Fibroblast of pulmonary artery (primary cell): ENCODE measurements at regions not wholly inside any gene's neighbourhood (a gene's known extent, or its start where the extent isn't known, plus 50 kb on each side); places are given as distances from the start of the nearest gene placed in this dataset.
"Not testable (repeated sequence)": the region's sequence is repeated elsewhere in the genome, so short reads cannot be mapped to it uniquely, and the experiment has no call there.

Experiments used
- DNase-seq: peaks from one replicate; pipeline ENCODE4 v3.0.0-alpha.2; 2010; ENCODE audit warnings: low read depth
- H3K4me3 ChIP-seq: replicated peaks from 2 replicates; pipeline ENCODE4 v1.5.1; 2011; ENCODE audit warnings: low read depth, mild to moderate bottlenecking, control low read depth, low read length, moderate library complexity
- TF ChIP-seq, protein P1 (sequence below): IDR thresholded peaks from 2 replicates; pipeline ENCODE4 v1.5.1; 2011; ENCODE audit warnings: mild to moderate bottlenecking, control low read depth, low read length, inconsistent platforms; ENCODE audit errors: missing control alignments

DNA sequence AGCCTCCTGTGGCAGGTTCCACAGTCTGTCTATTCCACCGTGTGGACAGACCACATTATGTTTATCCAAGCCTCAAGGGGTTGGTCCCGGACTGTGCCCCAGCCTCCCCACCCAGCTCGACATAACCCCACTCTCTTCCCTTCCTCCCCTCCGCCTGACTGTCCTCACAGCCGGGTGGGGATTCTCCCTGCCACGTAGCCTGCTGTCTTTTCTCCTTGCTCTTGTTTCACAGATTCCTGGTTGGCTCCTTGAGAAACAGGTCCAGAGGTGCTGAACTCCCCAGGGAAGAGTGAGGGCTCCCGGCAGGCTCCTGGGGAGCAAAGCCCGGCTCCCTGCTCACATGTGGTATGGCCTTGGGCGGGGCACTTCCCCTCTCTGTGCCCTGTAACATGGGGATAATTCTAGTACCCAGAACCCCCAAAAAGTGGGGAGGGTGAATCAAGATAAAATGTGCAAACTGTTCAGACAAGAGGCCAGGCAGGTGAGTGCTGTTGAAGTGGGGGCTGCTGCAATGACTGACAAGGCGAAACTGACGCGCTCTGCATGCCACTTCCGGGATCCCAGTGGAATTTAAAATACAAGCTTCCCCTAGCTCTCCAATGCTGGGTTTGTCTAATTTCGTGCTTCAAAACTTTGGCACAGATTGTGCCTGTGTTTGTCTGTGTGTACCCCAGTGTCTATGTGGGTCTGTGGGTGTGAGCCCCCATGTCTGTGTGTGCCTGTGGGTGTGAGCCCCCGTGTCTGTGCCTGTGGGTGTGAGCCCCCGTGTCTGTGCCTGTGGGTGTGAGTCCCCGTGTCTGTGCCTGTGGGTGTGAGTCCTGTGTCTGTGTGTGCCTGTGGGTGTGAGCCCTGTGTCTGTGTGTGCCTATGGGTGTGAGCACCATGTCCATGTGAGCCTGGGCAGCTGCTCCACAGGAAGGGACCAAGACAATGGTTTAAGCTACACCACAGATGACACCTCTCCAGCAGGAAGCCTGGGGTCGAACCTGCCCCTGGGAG, 160.6 kb upstream of the IQSEC1 start:
- TF ChIP-seq, protein P1, sequence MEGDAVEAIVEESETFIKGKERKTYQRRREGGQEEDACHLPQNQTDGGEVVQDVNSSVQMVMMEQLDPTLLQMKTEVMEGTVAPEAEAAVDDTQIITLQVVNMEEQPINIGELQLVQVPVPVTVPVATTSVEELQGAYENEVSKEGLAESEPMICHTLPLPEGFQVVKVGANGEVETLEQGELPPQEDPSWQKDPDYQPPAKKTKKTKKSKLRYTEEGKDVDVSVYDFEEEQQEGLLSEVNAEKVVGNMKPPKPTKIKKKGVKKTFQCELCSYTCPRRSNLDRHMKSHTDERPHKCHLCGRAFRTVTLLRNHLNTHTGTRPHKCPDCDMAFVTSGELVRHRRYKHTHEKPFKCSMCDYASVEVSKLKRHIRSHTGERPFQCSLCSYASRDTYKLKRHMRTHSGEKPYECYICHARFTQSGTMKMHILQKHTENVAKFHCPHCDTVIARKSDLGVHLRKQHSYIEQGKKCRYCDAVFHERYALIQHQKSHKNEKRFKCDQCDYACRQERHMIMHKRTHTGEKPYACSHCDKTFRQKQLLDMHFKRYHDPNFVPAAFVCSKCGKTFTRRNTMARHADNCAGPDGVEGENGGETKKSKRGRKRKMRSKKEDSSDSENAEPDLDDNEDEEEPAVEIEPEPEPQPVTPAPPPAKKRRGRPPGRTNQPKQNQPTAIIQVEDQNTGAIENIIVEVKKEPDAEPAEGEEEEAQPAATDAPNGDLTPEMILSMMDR: no peak
- no peak for DNase-seq
- H3K4me3 ChIP-seq: no peak overlapping the region

DNA sequence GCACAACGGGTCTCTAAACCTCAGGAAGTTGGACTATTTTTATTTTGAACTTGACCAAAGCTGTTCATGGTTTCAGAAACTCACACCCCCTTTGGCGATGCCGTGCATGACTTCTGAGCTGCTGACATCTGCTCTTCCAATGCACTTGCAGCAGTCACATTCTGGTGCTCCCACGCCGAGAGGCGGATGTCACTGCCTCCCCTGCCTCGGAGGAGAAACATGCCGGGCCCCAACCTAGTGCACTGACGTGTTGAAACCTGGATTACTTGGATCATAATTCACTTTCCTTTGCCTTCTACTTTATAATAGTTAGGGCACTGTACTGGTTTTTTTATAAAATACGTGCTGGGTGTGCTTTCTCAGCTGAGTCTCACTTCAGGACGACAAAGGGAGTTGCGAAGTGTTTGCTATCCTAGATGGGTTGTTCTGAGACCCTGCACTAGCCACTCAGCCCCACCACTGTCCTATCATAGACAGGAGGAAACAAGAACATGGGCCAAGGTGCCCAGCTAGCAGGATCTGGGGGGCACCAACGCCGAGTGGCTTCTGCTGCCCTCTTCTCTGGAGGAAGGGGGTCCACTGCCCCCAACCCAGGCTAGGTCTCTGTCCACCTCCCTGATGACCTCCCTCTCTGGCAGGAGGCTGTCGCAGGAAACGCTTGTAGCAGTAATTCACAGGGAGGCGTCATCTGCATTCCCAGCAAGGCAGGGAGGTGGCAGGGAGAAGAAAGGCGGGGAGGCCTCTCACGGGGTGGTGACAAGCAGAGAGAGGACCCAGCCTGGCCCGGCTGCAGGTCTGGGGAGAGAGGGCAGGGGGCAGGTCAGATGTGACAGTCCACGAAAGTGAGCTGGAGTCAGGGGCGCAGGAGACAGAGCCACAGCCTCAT, 158.8 kb upstream of the IQSEC1 start:
- TF ChIP-seq, protein P1: no peak
- DNase-seq: no peak
- no peak overlapping the region for H3K4me3 ChIP-seq

DNA sequence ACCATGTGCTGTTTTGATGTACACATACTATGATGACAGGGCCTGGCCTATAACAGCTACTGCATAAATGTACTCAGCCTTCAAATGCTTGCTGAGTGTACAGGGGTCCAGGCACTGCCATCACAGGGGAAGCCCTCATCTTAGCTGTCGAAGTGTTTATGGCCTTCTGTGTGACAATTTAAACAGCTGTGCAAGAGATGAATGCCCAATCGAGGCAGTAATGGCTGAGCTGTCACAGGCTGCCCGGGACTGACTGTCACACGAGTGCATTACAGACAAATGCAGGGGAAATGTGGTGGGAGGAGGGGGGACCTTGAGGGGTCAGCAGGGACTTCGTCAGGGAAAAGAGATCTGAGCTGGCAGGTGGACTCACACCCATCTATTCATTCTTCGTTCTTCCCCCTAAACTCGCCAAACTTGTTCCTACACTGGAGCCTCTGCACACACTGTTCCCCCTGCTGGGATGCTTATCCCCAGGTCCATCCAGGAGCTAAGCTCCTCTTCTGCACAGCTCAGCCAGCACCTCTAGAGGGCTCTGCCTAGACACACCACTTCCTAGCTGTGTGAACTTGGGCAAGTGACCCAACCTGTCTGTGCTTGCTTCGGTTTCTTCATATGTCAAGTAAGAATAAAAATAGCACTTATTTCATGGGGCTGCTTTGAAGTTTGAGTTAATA, 156.2 kb upstream of the IQSEC1 start:
- TF ChIP-seq, protein P1: peak; percentile 31
- DNase-seq: peak; percentile 10
- no peak overlapping the region for H3K4me3 ChIP-seq

DNA sequence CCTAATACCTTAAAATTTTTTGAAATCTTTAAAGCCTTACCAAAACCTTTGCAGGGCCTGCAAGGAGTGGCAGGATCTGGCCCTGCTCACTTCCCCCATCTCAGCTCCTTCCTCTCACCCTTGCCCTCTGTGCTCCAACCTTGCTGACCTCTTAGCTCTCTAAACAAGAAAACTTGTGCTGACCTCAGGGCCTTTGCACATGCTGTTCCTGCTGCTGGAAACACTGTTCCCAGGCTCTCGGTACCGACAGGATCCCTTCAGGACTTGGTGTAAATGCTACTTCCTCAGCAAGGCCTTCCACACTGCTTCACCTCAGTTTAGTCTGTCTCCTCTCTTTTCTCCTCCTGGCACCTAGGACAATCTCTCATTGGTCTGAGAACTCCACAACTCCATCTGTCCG, 155.4 kb upstream of the IQSEC1 start:
- TF ChIP-seq, protein P1: no peak
- DNase-seq: no peak
- H3K4me3 ChIP-seq: no peak overlapping the region

DNA sequence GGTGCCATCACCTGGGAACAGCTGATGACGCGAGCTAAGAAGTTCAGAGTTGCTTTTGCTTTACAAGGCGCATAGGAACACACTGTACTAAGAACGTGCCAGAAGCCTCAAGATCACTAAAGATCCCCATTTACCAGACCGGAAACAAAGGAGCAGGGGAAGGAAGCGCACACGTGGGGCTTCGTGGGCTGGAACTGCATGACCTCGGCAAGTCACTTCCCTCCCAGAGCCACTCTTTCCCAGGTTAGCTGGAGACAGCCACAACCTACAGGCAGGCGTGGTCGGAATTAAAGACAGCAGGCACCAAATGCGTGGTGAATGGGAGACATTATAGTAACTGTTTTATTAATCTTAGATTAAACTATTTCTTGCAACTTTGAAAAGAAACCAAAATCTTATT, 154.9 kb upstream of the IQSEC1 start:
- not testable (repeated sequence) for H3K4me3 ChIP-seq, DNase-seq

DNA sequence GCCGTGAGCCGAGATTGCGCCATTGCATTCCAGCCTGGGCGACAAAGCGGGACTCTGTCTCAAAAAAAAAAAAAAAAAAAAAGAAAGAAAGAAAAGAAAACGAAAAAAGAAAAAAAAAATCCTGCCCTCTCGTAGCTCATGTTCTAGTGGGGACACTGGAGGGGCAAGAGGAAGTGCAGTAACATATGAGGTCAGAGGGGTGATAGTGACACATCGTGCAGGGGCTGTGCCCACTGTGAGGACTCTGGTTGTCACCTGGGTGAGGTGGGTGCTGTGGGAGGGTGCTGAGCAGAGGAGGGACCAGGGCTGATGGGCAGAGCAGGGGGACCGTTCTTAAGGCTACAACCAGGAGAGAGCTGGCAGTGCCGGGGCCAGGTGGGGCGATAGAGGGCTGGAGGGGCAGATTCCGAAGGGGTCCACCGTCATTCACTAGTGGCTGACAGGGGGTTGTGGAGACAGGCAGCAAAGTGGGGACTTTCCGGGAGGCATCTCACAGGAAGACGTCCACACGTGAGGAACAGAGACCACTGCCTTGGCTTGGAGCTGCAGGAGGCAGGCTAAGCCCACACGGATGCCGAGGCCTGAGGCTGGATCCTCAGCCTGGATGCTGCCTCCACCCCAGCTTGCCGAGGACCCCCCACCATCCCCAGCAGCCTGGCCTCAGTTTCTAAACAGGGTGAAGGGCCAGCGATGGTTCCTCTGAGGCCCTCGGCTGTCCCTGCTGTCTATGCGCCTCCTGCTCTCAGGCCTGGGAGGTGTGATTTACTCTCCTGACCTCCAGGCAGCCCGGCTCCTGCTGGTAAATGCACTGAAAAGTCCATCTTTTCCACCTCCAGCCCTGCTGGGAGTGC, 154.3 kb upstream of the IQSEC1 start:
- DNase-seq: no peak
- H3K4me3 ChIP-seq: no peak overlapping the region
- TF ChIP-seq, protein P1: no peak
